NB4 (cell line): ENCODE measurements at regions not wholly inside any gene's neighbourhood (a gene's known extent, or its start where the extent isn't known, plus 50 kb on each side); places are given as distances from the start of the nearest gene placed in this dataset.

ENCODE experiments used
- MYC ChIP-seq: IDR thresholded peaks from 2 replicates; pipeline ENCODE4 v1.6.1; 2011; ENCODE audit warnings: low read depth, low read length
- POLR2A ChIP-seq: IDR thresholded peaks from 2 replicates; pipeline ENCODE4 v1.6.1; 2011; ENCODE audit warnings: mild to moderate bottlenecking; ENCODE audit not compliant: insufficient read length; ENCODE audit errors: extremely low read depth
- TF ChIP-seq, protein P1 (sequence below): IDR thresholded peaks from one replicate; pipeline ENCODE4 v1.5.1; 2012; ENCODE audit warnings: low read depth, low read length
- TF ChIP-seq, protein P2 (sequence below): IDR thresholded peaks from 2 replicates; pipeline ENCODE4 v1.6.1; 2011; ENCODE audit warnings: low read depth, low read length

DNA sequence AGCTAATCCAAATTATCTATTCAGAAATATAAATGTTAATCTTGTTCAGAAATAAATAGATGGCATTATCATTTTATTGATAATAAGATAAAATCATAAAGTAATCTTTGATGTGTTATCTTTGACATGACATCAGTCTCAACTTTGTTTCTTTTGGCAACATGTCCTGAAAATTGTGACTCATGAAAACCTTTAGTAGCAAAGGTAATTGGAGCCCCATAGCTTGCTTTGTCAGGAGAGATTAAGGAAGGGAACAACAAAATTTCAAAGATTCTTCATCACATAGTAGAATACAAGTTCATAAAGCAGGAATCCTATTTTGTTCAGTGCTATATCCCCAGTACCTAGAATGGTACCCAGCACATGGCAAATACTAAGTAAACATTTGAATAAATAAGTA is 165.4 kb downstream of the KCNE4 start:
- TF ChIP-seq POLR2A (no peak), MYC (no peak)
- TF ChIP-seq, protein P1, sequence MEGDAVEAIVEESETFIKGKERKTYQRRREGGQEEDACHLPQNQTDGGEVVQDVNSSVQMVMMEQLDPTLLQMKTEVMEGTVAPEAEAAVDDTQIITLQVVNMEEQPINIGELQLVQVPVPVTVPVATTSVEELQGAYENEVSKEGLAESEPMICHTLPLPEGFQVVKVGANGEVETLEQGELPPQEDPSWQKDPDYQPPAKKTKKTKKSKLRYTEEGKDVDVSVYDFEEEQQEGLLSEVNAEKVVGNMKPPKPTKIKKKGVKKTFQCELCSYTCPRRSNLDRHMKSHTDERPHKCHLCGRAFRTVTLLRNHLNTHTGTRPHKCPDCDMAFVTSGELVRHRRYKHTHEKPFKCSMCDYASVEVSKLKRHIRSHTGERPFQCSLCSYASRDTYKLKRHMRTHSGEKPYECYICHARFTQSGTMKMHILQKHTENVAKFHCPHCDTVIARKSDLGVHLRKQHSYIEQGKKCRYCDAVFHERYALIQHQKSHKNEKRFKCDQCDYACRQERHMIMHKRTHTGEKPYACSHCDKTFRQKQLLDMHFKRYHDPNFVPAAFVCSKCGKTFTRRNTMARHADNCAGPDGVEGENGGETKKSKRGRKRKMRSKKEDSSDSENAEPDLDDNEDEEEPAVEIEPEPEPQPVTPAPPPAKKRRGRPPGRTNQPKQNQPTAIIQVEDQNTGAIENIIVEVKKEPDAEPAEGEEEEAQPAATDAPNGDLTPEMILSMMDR: no peak
- TF ChIP-seq, protein P2, sequence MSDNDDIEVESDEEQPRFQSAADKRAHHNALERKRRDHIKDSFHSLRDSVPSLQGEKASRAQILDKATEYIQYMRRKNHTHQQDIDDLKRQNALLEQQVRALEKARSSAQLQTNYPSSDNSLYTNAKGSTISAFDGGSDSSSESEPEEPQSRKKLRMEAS: no peak
